GM12891 (cell line): ENCODE measurements at regions not wholly inside any gene's neighbourhood (a gene's known extent, or its start where the extent isn't known, plus 50 kb on each side); places are given as distances from the start of the nearest gene placed in this dataset.

ENCODE experiments used
- POLR2A ChIP-seq: IDR thresholded peaks from 2 replicates; pipeline ENCODE4 v1.6.1; 2011; ENCODE audit warnings: low read depth, low read length, control low read depth
- POLR2AphosphoS5 ChIP-seq: IDR thresholded peaks from 2 replicates; pipeline ENCODE4 v1.6.1; 2011; ENCODE audit warnings: low read depth, low read length, control low read depth
- TAF1 ChIP-seq: IDR thresholded peaks from 2 replicates; pipeline ENCODE4 v1.6.1; 2011; ENCODE audit warnings: low read depth, low read length, control low read depth

DNA sequence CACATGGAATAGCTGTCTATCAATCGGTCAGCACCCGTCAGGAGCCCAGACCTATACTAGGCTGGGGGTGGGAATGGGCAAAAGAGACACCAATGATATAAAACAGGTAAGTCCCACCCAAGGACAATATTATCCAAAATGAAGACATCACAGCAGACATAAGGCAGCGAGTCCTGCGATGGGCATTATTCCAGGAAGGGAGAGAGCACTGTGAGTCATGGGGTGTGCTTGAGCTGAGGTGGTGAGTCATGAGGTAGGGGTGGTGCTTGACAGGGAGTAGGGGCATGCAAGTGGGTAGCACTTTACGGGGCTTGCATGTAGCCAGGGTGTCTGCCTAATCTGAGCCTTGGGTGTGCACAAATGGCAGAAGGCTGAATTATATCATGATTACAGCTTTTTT is 605.0 kb upstream of the CADM1 start:
- TF ChIP-seq POLR2A (no peak), TAF1 (no peak), POLR2AphosphoS5 (no peak)
